H1 (cell line): ENCODE measurements at regions not wholly inside any gene's neighbourhood (a gene's known extent, or its start where the extent isn't known, plus 50 kb on each side); places are given as distances from the start of the nearest gene placed in this dataset.
"Not testable (repeated sequence)": the region's sequence is repeated elsewhere in the genome, so short reads cannot be mapped to it uniquely, and the experiment has no call there.

Experiments used
- CTCF ChIA-PET: fragments of 300-600 bp; sonication (Branson Sonifier 250); formaldehyde crosslinking; loops from one replicate; lab custom pipeline; 2021; ENCODE audit not compliant: partially characterized antibody; lab: Charles Lee
- POLR2A ChIA-PET: fragments of 300-600 bp; sonication (Branson Sonifier 250); formaldehyde crosslinking; loops from one replicate; lab custom pipeline; 2021; ENCODE audit warnings: inconsistent platforms; ENCODE audit not compliant: partially characterized antibody; lab: Charles Lee
- DNase-seq, 2 experiments: peaks; one replicate each; pipeline versions ENCODE4 v3.0.0 to v3.0.0-alpha.2; 2010 to 2022; ENCODE audit warnings: low spot score in 2 of 2, low read depth in 1 of 2, mixed read lengths in 1 of 2
- FAIRE-seq: peaks from 2 replicates; lab custom pipeline; 2011; peaks lifted over from hg19 to GRCh38; lab: Jason Lieb, UNC
- H2AFZ ChIP-seq: 2 replicates; pipeline ENCODE4 v1.8.1; 2012; ENCODE audit warnings: low read length, inconsistent platforms
- H2AK5ac ChIP-seq: 2 replicates; pipeline ENCODE4 v1.6.1; 2013; ENCODE audit warnings: low read depth, low read length
- H2BK120ac ChIP-seq: replicated peaks from 2 replicates; pipeline ENCODE3; 2013; ENCODE audit warnings: low read depth, low read length, inconsistent platforms
- H2BK12ac ChIP-seq: 2 replicates; pipeline ENCODE4 v1.6.1; 2013; ENCODE audit warnings: low read depth, low read length
- H2BK15ac ChIP-seq: 2 replicates; pipeline ENCODE4 v1.6.1; 2013; ENCODE audit warnings: low read length
- H2BK20ac ChIP-seq: 2 replicates; pipeline ENCODE4 v1.6.1; 2013; ENCODE audit warnings: low read length
- H2BK5ac ChIP-seq: 2 replicates; pipeline ENCODE4 v1.6.1; 2013; ENCODE audit warnings: low read depth, low read length
- H3K14ac ChIP-seq: 2 replicates; pipeline ENCODE4 v1.6.1; 2013; ENCODE audit warnings: inconsistent platforms; ENCODE audit not compliant: insufficient read length
- H3K18ac ChIP-seq: 2 replicates; pipeline ENCODE4 v1.6.1; 2013; ENCODE audit warnings: low read length; ENCODE audit errors: extremely low read depth
- H3K23ac ChIP-seq: 2 replicates; pipeline ENCODE4 v1.6.1; 2013; ENCODE audit warnings: inconsistent platforms; ENCODE audit not compliant: insufficient read length
- H3K23me2 ChIP-seq: 2 replicates; pipeline ENCODE4 v1.6.1; 2013; ENCODE audit warnings: low read depth, low read length
- H3K27ac ChIP-seq: 2 replicates; pipeline ENCODE4 v1.6.1; 2011; ENCODE audit warnings: low read depth, low read length, inconsistent platforms
- H3K27me3 ChIP-seq, 4 experiments: replicated peaks in 1 of 4; 1 replicate in 1 of 4; 2 replicates in 3 of 4; pipeline versions ENCODE4 v1.6.1 to v1.8.1; 2011 to 2013; ENCODE audit warnings: low read length in 3 of 4, mild to moderate bottlenecking in 3 of 4, inconsistent platforms in 2 of 4, mixed read lengths in 2 of 4, moderate library complexity in 1 of 4; ENCODE audit not compliant: control insufficient read depth in 3 of 4, insufficient read depth in 3 of 4; ENCODE audit errors: extremely low read depth in 1 of 4
- H3K36me3 ChIP-seq, 4 experiments: 2 replicates each; pipeline versions ENCODE4 v1.6.1 to v1.8.1; 2011 to 2013; ENCODE audit warnings: mild to moderate bottlenecking in 4 of 4, low read length in 3 of 4, moderate library complexity in 2 of 4, control low read depth in 1 of 4, inconsistent platforms in 1 of 4; ENCODE audit not compliant: insufficient read depth in 4 of 4, control insufficient read depth in 2 of 4
- H3K4ac ChIP-seq: replicated peaks from 2 replicates; pipeline ENCODE3; 2013; ENCODE audit warnings: low read length, low read depth, mixed read lengths, inconsistent platforms; ENCODE audit not compliant: insufficient read length
- H3K4me1 ChIP-seq, 4 experiments: replicated peaks in 1 of 4; 1 replicate in 1 of 4; 2 replicates in 3 of 4; pipeline versions ENCODE4 v1.6.1 to v1.8.1; 2011 to 2013; ENCODE audit warnings: low read length in 3 of 4, inconsistent platforms in 2 of 4, mixed read lengths in 1 of 4; ENCODE audit not compliant: insufficient read depth in 4 of 4, control insufficient read depth in 3 of 4
- H3K4me2 ChIP-seq, 2 experiments: 2 replicates each; pipeline versions ENCODE4 v1.6.1 to v1.8.1; 2011 to 2013; ENCODE audit warnings: low read depth in 2 of 2, low read length in 2 of 2, control low read depth in 1 of 2, inconsistent platforms in 1 of 2, mild to moderate bottlenecking in 1 of 2; ENCODE audit not compliant: insufficient read depth in 1 of 2
- H3K4me3 ChIP-seq, 4 experiments: fragments of 200-600, 300-600 bp in 1 of 4; sonication (generic), shearing (Covaris generic), sonication (Bioruptor Twin) in 1 of 4; 2 replicates each; pipeline versions ENCODE4 v1.5.1 to v1.8.1; 2011 to 2016; ENCODE audit warnings: low read length in 4 of 4, low read depth in 3 of 4, control low read depth in 2 of 4, inconsistent platforms in 2 of 4, mild to moderate bottlenecking in 2 of 4, mixed read lengths in 1 of 4, moderate library complexity in 1 of 4; ENCODE audit not compliant: insufficient read depth in 2 of 4; ENCODE audit errors: extremely low read depth in 1 of 4
- H3K56ac ChIP-seq: replicated peaks from 2 replicates; pipeline ENCODE3; 2013; ENCODE audit warnings: low read depth, mild to moderate bottlenecking, mixed read lengths, low read length, inconsistent platforms; ENCODE audit not compliant: insufficient read length
- H3K79me1 ChIP-seq: 2 replicates; pipeline ENCODE4 v1.6.1; 2013; ENCODE audit warnings: low read depth, low read length, control low read depth
- H3K79me2 ChIP-seq, 2 experiments: 2 replicates each; pipeline versions ENCODE4 v1.6.1 to v1.8.1; 2012 to 2013; ENCODE audit warnings: low read length in 2 of 2, mild to moderate bottlenecking in 2 of 2, inconsistent platforms in 1 of 2; ENCODE audit not compliant: insufficient read depth in 2 of 2, control insufficient read depth in 1 of 2
- H3K9ac ChIP-seq, 4 experiments: replicated peaks in 1 of 4; 1 replicate in 1 of 4; 2 replicates in 3 of 4; pipeline versions ENCODE4 v1.6.1 to v1.8.1; 2011 to 2013; ENCODE audit warnings: low read depth in 3 of 4, low read length in 3 of 4, control low read depth in 2 of 4, mild to moderate bottlenecking in 2 of 4, moderate library complexity in 2 of 4, inconsistent platforms in 1 of 4; ENCODE audit errors: extremely low read depth in 1 of 4
- H3K9me3 ChIP-seq, 2 experiments: 2 replicates each; pipeline versions ENCODE4 v1.6.1 to v1.8.1; 2012 to 2013; ENCODE audit warnings: mild to moderate bottlenecking in 2 of 2, moderate library complexity in 2 of 2, control low read depth in 1 of 2, inconsistent platforms in 1 of 2, low read depth in 1 of 2, low read length in 1 of 2, mixed read lengths in 1 of 2; ENCODE audit not compliant: insufficient read depth in 2 of 2
- H4K20me1 ChIP-seq, 2 experiments: replicated peaks in 1 of 2; 2 replicates each; pipeline versions ENCODE3 to v1.8.1; 2011 to 2013; ENCODE audit warnings: inconsistent platforms in 2 of 2, low read length in 2 of 2, mild to moderate bottlenecking in 1 of 2; ENCODE audit not compliant: insufficient read depth in 2 of 2, control insufficient read depth in 1 of 2
- H4K5ac ChIP-seq: 2 replicates; pipeline ENCODE4 v1.6.1; 2013; ENCODE audit warnings: low read length, low read depth, mixed read lengths, inconsistent platforms; ENCODE audit not compliant: insufficient read length
- H4K8ac ChIP-seq: 2 replicates; pipeline ENCODE4 v1.8.0; 2013; ENCODE audit warnings: mild to moderate bottlenecking, moderate library complexity, low read length, inconsistent platforms; ENCODE audit not compliant: insufficient read depth; ENCODE audit errors: extremely low read depth
- H4K91ac ChIP-seq: replicated peaks from 2 replicates; pipeline ENCODE3; 2013; ENCODE audit warnings: low read length, mixed read lengths, inconsistent platforms; ENCODE audit not compliant: insufficient read length
- WGBS, 2 experiments: shearing (Covaris generic) in 1 of 2; methylation state at CpG; one replicate each; pipeline versions ENCODE4 v1.1.6 to v1.1.7; 2013 to 2015; ENCODE audit warnings: low lambda C conversion rate in 2 of 2, mixed read lengths in 2 of 2, inconsistent platforms in 1 of 2, low coverage in 1 of 2, missing lambda C conversion rate in 1 of 2; ENCODE audit not compliant: insufficient replicate concordance in 2 of 2, insufficient coverage in 1 of 2, insufficient read length in 1 of 2; ENCODE audit errors: extremely low coverage in 1 of 2, missing lambda C conversion rate in 1 of 2; 5-methylcytosine and 5-hydroxymethylcytosine counted together

DNA sequence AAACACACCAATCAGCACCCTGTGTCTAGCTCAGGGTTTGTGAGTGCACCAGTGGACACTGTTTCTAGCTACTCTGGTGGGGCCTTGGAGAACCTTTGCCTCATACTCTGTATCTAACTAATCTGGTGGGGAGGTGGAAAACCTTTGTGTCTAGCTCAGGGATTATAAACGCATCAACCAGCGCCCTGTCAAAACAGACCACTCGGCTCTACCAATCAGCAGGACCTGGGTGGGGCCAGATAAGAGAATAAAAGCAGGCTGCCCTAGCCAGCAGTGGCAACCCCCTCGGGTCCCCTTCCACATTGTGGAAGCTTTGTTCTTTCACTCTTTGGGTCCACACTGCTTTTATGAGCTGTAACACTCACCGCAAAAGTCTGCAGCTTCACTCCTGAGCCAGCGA is 121.8 kb downstream of the FSCB start:
- H3K27ac ChIP-seq, H4K91ac ChIP-seq, H3K4ac ChIP-seq, H3K9me3 ChIP-seq, H2AFZ ChIP-seq, H3K27me3 ChIP-seq, H4K20me1 ChIP-seq, H3K14ac ChIP-seq, H2BK15ac ChIP-seq, H3K79me2 ChIP-seq, H2BK5ac ChIP-seq, H2BK20ac ChIP-seq, DNase-seq, H3K4me2 ChIP-seq, H3K9ac ChIP-seq, H3K4me3 ChIP-seq, H3K18ac ChIP-seq, POLR2A ChIA-PET, H2BK120ac ChIP-seq, H3K56ac ChIP-seq, H3K36me3 ChIP-seq, H4K8ac ChIP-seq, H3K23ac ChIP-seq, H2BK12ac ChIP-seq, H3K23me2 ChIP-seq, H2AK5ac ChIP-seq, H3K79me1 ChIP-seq, FAIRE-seq, H4K5ac ChIP-seq, H3K4me1 ChIP-seq: not testable (repeated sequence)
- 99% methylated on average over 6 of the region's 6 CpGs; no CpG with 5 or more reads in 1 of the 2 experiments for WGBS, 2 experiments
- CTCF ChIA-PET = interaction anchor here (1.1 to 1.2 kb wide), 2 partner anchors 22 to 272 kb away, joined by 3 to 5 read pairs; no protein-coding TSS in a partner anchor

DNA sequence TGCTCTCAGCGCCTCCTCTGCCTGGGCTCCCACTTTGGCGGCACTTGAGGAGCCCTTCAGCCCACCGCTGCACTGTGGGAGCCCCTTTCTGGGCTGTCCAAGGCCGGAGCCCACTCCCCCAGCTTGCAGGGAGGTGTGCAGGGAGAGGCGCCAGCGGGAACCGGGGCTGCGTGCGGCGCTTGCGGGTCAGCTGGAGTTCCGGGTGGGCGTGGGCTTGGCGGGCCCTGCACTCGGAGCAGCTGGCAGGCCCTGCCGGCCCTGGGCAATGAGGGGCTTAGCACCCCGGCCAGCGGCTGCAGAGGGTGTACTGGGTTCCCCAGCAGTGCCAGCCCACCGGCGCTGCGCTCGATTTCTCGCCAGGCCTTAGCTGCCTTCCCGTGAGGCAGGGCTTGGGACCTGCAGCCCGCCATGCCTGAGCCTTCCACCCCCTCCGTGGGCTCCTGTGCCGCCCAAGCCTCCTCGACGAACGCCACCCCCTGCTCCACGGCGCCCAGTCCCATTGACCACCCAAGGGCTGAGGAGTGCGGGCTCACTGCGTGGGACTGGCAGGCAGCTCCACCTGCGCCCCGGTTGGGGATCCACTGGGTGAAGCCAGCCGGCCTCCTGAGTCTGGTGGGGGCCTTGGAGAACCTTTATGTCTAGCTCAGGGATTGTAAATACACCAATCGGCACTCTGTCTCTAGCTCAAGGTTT is 122.3 kb downstream of the FSCB start:
- H3K4me1 ChIP-seq, H4K20me1 ChIP-seq, H2AFZ ChIP-seq, H3K27ac ChIP-seq, H2BK120ac ChIP-seq, POLR2A ChIA-PET, H3K36me3 ChIP-seq, H3K79me2 ChIP-seq, H3K14ac ChIP-seq, DNase-seq, H3K23ac ChIP-seq, H3K9ac ChIP-seq, FAIRE-seq, H3K4me3 ChIP-seq, H3K23me2 ChIP-seq, H3K4me2 ChIP-seq, H3K56ac ChIP-seq, H4K91ac ChIP-seq, H3K27me3 ChIP-seq, H3K4ac ChIP-seq, H4K5ac ChIP-seq, H2BK12ac ChIP-seq, H3K9me3 ChIP-seq, H3K18ac ChIP-seq, H2BK5ac ChIP-seq, H2BK15ac ChIP-seq, H4K8ac ChIP-seq, H2BK20ac ChIP-seq, H2AK5ac ChIP-seq, H3K79me1 ChIP-seq: not testable (repeated sequence)
- CTCF ChIA-PET = interaction anchor here (1.1 to 1.2 kb wide), 2 partner anchors 21 to 273 kb away, joined by 3 to 5 read pairs; no protein-coding TSS in a partner anchor
- WGBS, 2 experiments = 95% methylated on average over 31 of the region's 38 CpGs; no CpG with 5 or more reads in 1 of the 2 experiments
